GM20000 (cell line): ENCODE measurements at regions not wholly inside any gene's neighbourhood (a gene's known extent, or its start where the extent isn't known, plus 50 kb on each side); places are given as distances from the start of the nearest gene placed in this dataset.
"Not testable (repeated sequence)": the region's sequence is repeated elsewhere in the genome, so short reads cannot be mapped to it uniquely, and the experiment has no call there.

Source experiments
- DNase-seq: peaks from one replicate; pipeline ENCODE4 v3.0.0; 2012; ENCODE audit warnings: low spot score
- CTCF ChIP-seq: IDR thresholded peaks from 2 replicates; pipeline ENCODE4 v1.5.1; 2012; ENCODE audit warnings: mild to moderate bottlenecking, control low read depth; ENCODE audit errors: extremely low read depth, missing control alignments

DNA sequence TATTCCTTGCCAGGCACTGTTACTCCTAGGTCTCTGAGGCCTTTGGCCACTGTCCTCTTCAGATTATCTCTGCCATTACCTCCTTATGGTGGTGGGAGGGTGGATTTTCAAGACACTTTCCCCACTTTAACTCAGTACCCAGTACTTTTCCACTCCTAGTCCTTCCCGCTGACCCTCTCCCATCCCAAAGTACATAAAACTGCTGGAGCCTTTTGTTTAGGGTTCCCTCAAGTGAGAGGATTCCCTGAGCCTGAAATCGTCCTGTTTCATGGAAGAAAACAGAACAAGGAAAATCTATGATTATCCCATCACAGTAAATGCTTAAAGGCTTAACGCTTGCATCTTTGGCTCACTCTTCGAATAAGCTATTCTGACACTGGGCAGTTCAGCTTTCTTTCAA is 1742.5 kb upstream of the ADGRL3 start:
- no peak for DNase-seq
- no peak for TF ChIP-seq CTCF

DNA sequence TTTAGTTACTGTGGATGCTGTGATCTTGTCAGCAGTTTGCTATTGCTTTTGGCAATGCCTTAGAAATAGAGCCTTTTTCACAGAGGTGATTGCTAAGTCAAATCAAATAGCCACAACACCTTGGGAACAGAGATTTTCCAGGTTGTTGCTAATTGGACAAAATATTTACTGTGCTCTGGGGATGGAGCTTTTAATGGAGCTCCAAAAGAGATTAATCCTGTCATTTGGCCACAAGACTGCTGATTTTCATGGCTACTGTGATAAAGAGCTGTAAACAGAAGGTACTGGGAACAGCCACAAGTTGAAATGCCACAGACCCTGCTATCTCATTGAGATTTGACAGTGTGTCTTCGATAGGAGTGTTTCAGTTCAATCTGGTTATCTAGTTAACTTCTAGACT is 1715.2 kb upstream of the ADGRL3 start:
- no peak for TF ChIP-seq CTCF
- no peak for DNase-seq

DNA sequence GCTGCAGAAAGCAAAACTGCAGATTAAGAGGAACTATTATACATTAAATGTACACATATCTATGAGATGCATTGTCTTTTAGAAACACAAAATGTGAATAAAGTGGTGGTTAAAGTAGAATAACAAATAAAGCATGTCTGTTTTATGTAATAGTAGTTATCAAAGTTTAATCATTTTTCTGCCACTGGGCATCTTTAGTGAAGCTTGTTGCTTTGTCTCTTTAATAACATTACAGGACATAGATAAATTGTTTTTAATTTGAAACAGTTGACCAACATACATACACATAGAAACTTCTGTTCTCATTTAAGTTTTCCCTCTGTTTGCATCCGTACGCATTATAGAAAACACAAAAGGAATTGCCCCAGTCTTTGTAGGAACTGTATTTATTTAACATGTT is 1700.0 kb upstream of the ADGRL3 start:
- DNase-seq = no peak
- TF ChIP-seq CTCF = no peak

DNA sequence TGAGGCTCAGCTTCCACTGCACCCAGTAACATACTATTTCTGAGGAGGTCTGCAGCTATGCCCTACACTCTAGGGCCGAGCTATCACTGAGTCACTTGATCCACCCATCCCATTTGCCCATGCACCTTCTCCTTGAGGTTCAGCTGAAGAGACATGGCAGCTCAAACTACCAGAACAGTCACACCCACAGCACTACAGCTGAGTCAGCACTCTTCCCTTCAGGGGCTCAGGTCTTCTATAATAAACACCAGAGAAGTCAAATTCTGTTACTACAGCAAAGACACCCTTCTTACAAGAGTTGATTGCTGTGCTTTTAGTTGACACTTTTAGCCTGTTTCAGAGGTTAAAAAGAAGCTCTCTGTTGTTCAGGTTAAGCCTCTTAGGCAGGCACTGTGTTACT is 1696.4 kb upstream of the ADGRL3 start:
- TF ChIP-seq CTCF = no peak
- DNase-seq = no peak

- DNase-seq = not testable (repeated sequence)
Measured at GRCh38 chr4:59511809-59512208, 1688.3 kb upstream of the ADGRL3 start.

GRCh38 chr4:59517007-59517406 is 1683.1 kb upstream of the ADGRL3 start:
- DNase-seq = no peak
- no peak for TF ChIP-seq CTCF

DNA sequence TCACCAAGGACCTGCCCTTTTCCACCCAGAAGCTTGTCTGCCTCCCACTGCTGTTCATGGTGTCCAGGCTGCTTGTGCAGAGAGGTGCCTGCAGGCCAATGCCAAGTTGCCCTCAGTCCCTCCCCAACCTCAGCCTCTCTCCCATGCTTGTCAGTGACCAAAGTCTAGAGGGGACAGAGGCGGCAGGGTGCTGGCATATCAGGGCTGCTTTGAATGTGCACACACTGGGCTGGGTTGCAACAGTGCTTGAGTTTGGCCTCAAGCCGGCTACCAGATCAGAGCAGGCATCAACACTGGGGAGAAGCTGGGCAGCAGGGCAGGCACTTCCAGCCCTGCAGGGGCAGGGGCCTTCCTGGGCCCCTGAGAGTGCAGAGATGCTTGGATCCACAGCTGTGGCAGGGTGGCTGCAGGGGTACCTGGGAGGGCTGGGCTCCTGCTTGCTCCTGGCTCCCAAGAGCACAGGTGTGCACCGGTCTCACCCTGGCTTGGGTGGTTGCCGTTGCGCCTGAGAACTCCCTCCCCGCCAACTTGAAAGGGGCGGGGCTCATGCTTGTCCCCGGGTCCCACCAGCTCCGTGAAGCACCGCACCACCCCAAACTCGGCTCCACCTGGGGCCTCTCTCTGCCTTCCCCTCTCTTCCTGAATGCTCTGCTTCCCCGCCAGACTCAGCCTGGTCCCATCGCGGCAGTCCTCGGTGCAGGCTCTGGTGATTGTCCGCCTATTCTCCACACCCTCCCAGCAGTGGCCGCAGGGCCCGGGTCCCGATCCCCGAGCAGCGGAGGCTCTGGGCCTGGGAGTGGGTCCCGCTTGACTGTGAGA is 1681.9 kb upstream of the ADGRL3 start:
- DNase-seq = no peak
- no peak for TF ChIP-seq CTCF

GRCh38 chr4:59525885-59526284 is 1674.2 kb upstream of the ADGRL3 start:
- no peak for DNase-seq
- no peak for TF ChIP-seq CTCF
